Activated CD4-positive, CD25-positive, alpha-beta regulatory T cell treated with anti-CD3 and anti-CD28 coated beads, Interleukin-2, amount 50 U/mL, for 24 hours (primary cell): ENCODE measurements at regions not wholly inside any gene's neighbourhood (a gene's known extent, or its start where the extent isn't known, plus 50 kb on each side); places are given as distances from the start of the nearest gene placed in this dataset.
A peak's percentile ranks its signal among the peaks of the same experiment; 100 is the strongest.
"Not testable (repeated sequence)": the region's sequence is repeated elsewhere in the genome, so short reads cannot be mapped to it uniquely, and the experiment has no call there.

Experiments
- ATAC-seq, 2 donors: fragments of 150-1000 bp; cut with Tn5 transposase; one replicate each; pipeline ENCODE4 v1.10.0; 2021; ENCODE audit warnings: mild to moderate bottlenecking in 1 of 2, moderate library complexity in 1 of 2

GRCh38 chr21:35559128-35559828, 501.0 kb downstream of the SETD4 start:
- no peak for ATAC-seq

GRCh38 chr21:35556536-35556935, 503.8 kb downstream of the SETD4 start:
- no peak for ATAC-seq

- ATAC-seq: not testable (repeated sequence)
Observed at GRCh38 chr21:35552483-35552882, 503.4 kb upstream of the RUNX1 start.

- ATAC-seq: no peak
Observed at GRCh38 chr21:35548904-35549615, 500.0 kb upstream of the RUNX1 start.

DNA sequence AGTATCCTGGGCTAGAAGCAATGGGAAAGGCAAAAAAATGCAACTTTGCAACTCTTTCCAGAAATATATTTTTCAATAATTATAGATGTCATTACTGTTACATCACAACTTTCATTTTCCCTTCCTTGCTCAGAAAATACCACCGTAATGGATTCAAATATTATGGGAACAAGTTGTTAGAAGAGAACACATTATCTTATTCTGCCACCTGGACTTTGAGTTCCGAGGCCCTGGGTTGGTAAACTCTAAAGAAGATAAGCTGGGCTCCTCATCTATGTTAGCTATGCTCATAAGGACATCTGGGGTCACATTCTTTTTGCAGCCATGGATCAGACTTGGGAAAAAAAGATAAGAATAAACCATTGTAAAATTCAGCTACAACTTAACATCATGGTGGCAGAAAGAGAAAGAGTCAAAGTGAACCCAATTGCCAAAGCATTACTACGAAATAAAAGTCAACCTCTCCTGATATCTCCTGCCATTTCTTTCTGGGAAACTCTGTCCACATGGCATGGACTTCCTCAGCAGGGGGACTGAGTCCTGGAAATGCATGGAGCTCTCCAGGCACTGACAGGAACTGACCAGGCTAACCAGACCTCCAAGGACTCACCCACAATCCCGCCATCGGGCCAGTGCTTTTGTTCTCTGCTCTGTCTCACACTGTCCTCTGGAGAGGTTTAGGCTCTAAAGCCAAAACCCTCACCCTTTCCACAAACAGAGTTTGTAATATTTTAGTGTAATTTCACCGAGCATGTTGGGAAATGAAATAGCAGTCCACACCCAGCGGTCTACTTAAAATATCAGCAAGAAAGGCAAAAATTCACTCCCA, 499.1 kb upstream of the RUNX1 start:
- ATAC-seq: no peak

GRCh38 chr21:35543746-35544145, 494.6 kb upstream of the RUNX1 start:
- no peak for ATAC-seq

- no peak for ATAC-seq
Observed at GRCh38 chr21:35540950-35541638, 492.0 kb upstream of the RUNX1 start.

DNA sequence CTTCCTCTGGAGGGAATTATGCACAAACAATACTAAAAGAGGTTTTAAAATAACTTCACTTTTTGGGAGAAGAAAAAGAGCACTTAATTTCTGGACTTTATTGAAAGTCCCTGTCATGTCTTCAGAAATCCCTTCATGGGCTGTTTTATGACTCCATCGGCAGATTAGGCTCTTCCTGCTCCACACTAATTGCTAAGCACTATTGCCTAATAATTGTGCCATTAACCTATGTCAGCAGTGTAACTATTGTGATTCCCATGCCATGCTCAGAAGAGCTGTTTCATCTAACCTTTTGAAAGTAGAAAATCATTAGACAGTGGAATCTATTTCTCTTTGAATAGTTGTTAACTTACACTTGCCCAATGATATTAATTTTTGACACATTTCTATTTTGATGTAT, 489.3 kb upstream of the RUNX1 start:
- no peak for ATAC-seq

GRCh38 chr21:35537604-35538003, 488.5 kb upstream of the RUNX1 start:
- no peak for ATAC-seq

DNA sequence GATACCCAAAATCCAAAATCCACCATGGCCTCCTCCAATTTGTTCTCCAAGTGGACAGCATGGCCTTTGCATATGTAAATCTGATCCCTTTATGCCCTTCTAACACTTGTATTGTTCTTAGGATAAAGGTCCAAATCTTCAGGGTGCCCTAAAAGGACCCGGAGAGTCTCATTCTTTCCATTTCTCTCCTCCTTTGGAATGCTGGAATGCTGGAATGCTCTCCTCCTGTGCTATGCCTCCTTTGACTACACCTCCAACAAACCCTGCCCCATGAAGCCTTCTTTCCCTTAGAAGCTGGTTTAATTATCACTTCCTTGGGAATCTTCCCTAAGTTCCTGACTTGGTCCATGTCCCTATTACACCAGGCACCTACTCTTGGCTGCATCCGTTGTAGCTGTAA, 484.8 kb upstream of the RUNX1 start:
- no peak for ATAC-seq

DNA sequence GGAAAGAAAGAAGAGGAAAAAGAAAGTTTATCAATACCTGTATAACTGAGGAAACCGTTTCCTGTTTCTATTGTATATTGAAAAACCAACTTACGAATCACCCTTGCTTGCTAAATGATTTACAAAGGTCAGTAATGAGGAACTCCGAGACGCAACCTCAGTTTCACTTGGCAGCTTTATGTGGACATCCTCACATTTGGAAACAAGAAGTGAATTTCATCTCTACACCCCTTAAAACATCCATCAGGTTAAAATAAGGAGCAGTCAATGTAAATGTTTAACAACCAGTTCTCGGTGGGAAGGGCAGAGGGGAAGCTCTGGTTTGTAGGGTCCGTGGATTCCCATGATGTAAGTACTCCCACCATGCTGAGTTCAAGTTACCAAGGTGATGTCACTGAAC, 481.7 kb upstream of the RUNX1 start:
- no peak for ATAC-seq

DNA sequence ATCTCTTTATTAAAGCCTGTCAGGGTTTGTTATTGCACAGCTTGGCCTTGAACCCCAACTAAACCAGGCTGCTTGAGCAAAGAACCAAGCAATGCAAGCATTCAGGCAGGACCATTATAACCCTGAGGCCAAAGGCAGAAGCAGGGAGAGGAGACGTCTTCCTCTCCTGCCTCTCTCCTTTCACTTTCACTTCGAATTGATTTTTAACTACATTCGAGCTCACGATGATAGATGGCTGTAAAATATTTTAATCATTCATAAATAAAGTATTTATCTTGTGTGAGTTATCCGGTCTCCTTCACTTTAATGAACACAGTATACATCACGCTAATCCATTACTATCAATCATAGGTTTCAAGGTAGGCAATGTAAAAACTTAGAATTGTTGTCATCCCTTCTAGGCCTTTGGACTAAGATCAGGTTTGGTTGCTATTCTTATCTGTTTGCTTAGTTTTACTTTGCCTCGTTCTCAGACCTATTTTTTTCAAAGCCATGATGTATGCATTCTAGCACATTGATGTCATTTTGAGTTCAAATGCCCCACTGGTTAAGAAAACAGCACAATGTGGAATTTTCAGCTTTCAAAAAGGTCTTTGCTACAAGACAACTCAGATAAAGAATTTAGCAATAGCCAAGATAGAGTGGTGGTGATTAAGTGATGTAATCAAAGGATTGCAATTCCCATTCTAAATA, 480.2 kb upstream of the RUNX1 start:
- peak; percentile 34 to 43 for ATAC-seq

GRCh38 chr21:35528116-35529042, 479.3 kb upstream of the RUNX1 start:
- peak; percentile 50 to 54 for ATAC-seq

DNA sequence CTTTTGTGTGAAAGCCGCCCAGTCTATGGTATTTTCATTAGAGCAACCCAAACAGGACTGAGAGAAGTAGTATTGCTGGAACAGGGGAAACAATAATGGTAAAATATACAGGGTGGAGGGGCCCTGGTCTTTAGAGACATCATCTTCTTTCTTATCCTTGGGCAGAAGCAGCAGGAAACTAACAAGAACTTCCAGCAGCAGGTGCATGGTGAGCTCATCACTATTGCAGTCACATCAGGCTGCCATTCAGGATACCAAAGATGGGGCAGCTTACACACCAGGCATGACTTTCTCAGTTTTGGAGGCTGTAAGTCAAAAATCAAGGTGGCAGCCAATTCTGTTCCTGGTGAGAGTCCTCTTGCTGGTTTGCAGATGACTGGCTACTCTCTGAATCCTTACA, 478.3 kb upstream of the RUNX1 start:
- no peak for ATAC-seq

DNA sequence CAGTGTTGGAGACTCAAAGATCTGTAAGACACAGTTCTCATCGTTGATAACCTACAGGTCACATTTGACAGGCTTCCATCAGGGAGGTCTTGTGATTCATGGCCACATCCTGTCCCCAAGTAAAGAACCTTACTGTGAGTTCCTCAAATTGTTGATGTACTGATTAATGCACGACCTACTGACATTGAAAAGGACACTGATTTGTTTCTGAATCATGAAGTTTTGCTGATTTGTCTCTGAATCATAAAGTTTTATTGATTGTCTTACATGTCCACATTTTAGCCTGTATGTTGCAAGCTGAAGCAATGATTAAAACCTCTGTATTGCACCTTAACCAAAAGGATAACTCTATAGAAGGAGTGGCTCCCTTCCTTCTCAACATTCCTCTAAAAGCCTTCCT, 476.3 kb upstream of the RUNX1 start:
- ATAC-seq: peak; percentile 80 to 81

GRCh38 chr21:35521852-35522505, 472.9 kb upstream of the RUNX1 start:
- ATAC-seq: no peak

- ATAC-seq: no peak
Observed at GRCh38 chr21:35521293-35521692, 472.2 kb upstream of the RUNX1 start.

DNA sequence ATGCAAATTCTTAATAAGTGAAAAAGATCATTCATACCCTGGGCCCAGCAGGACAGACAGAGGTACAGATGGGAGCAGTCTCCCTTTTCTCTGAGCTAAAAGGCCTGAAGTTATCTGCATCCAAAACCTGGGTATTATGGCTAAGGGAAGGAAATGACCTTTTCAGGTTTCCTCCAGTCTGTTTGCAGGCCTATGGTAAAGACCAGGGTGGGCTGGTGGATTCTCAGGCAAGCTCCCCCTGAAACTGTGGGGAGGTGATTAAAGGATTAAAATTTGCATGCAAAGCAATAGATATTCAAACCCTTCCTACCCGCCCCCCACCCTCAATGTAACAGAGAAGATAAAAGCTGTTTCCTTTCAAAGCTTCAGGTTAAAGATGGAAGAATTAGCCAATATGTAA, 471.8 kb upstream of the RUNX1 start:
- ATAC-seq: no peak

GRCh38 chr21:35520302-35520701, 471.2 kb upstream of the RUNX1 start:
- no peak for ATAC-seq

- no peak for ATAC-seq
Observed at GRCh38 chr21:35517865-35518264, 468.8 kb upstream of the RUNX1 start.

GRCh38 chr21:35516292-35516691, 467.2 kb upstream of the RUNX1 start:
- ATAC-seq: not testable (repeated sequence)
